OCI-LY7 (cell line): ENCODE measurements at regions not wholly inside any gene's neighbourhood (a gene's known extent, or its start where the extent isn't known, plus 50 kb on each side); places are given as distances from the start of the nearest gene placed in this dataset.

Experiments
- EZH2phosphoT487 ChIP-seq: fragments of 200-600 bp; sonication (generic); IDR thresholded peaks from 2 replicates; pipeline ENCODE4 v1.6.1; 2018; ENCODE audit warnings: low read depth, borderline replicate concordance, mild to moderate bottlenecking, mixed run types, antibody characterized with exemption, low read length, moderate library complexity, mixed read lengths
- TF ChIP-seq, protein P1 (sequence below): fragments of 200-600 bp; sonication (generic); conservative IDR thresholded peaks from 2 replicates; pipeline ENCODE4 v1.5.1; 2014; ENCODE audit warnings: mild to moderate bottlenecking, antibody characterized with exemption, low read length, moderate library complexity, mixed read lengths

DNA sequence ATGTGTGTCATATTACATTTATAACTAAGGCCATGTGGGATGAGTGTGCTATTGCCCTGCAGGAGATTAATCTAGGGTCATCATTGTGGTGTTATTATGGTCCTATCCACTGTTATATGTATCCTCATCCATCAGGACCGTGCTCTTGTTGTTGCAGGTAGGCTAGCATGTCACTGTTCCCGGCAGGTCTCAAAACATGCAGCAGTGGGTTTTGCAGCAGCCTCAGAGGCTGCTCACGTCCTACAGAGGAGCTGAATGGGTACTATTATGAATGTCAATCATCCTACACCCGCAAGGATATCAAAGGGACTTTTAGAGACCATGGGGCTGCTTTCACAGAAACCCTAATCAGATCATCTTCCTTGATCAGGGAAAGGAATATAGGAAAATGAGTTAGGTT is 318.2 kb downstream of the SAMD5 start:
- TF ChIP-seq, protein P1, sequence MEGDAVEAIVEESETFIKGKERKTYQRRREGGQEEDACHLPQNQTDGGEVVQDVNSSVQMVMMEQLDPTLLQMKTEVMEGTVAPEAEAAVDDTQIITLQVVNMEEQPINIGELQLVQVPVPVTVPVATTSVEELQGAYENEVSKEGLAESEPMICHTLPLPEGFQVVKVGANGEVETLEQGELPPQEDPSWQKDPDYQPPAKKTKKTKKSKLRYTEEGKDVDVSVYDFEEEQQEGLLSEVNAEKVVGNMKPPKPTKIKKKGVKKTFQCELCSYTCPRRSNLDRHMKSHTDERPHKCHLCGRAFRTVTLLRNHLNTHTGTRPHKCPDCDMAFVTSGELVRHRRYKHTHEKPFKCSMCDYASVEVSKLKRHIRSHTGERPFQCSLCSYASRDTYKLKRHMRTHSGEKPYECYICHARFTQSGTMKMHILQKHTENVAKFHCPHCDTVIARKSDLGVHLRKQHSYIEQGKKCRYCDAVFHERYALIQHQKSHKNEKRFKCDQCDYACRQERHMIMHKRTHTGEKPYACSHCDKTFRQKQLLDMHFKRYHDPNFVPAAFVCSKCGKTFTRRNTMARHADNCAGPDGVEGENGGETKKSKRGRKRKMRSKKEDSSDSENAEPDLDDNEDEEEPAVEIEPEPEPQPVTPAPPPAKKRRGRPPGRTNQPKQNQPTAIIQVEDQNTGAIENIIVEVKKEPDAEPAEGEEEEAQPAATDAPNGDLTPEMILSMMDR: no peak
- no peak for TF ChIP-seq EZH2phosphoT487
